ENCODE measurements at regions not wholly inside any gene's neighbourhood (a gene's known extent, or its start where the extent isn't known, plus 50 kb on each side); places are given as distances from the start of the nearest gene placed in this dataset.
"Not testable (repeated sequence)": the region's sequence is repeated elsewhere in the genome, so short reads cannot be mapped to it uniquely, and the experiment has no call there.

DNA sequence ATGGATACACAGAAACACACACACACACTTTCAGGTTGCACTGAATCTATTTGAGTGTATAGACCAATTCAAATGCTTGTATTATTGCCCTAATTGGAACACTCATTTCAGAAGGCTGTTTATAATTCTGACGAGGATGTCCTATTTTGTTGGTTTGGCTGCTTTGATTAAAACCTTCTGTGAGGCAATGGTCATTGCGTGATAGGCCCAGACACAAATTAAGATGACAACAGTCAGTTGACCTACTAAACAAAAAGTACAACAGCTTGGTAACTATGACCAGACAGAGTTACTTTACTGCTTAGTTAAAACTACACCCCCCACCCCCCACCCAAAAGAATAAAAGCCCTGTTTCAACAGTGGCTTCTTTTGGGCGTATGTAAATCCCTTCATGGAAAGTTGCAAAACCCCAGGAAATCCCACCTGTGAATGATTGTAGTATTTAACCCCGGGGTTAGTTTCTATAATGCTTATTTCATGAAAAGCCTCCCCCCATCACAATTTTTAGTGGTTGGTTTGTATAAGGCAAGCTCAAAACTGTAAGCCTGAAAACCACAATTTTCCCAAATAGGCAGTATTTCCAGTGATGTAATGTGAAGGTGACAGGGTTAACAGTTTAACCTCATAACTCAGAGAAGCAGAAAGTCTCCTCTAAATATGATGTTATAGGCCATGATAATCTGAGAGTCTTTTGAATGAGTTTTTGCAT lies 340.8 kb downstream of the FGF10 start:
- DNase-seq = no peak

DNA sequence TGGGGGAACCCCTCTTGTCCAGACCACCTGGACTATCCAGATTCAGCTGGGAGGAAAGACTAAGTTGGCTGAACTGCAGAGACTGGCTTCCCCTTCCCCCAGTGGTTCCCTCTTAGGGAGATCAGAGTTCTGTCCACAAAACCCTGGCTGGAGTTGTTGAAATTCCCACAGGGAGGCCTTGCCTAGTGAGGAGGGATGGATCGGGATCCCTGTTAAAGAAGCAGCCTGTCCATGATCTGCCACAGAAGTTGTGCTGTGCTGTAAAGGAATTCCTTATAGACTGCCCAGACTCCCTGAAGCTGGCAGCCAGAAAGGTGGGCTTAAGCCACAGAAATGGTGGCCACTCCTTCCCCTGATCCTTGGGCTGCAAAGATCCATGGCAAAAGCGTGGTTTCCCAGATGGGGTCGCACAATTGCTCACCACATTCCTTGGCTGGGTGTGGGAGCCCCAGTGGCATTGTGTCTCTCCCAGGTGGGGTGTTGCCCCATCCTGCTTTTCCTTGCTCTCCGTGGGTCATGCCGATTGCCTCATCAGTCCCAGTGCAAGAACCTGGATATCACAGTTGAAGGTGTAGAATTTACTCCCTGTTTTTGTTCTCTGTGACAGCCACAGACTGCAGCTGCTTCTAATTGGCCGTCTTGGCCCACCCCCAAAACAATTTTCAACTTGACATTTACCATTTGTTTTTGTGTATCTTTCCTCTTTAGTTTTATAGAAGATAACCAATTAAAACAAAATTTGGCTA lies 342.4 kb downstream of the FGF10 start:
- no peak for DNase-seq

DNA sequence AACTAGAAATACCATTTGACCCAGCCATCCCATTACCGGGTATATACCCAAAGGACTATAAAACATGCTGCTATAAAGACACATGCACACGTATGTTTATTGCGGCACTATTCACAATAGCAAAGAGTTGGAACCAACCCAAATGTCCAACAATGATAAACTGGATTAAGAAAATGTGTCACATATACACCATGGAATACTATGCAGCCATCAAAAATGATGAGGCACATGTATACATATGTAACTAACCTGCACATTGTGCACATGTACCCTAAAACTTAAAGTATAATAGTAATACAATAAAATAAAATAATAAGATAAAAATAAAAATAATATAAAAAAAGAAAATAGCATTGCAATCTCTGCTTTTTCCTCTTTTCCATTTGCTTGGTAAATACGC lies 344.7 kb downstream of the FGF10 start:
- not testable (repeated sequence) for DNase-seq

GRCh38 chr5:44028226-44028625 lies 361.0 kb downstream of the FGF10 start:
- no peak for DNase-seq

DNA sequence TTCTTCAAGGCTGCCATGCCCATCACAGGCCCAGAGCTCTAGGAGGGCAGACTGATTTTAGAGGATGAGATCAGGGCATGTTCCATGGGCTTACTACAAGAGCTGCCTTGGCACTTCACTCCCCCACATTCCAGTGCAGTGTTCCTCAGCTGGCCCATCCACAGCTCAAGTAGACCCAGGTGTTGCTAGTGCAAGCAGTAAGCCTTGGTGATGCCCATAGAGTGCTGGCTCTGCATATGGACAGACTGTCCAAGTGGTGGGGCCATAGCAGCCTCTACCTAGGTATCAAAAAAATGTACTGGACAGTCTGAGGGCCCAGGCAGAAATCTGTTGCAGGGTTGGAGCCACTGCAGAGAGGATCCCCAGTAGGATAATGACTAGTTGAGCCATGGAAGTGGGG lies 366.6 kb downstream of the FGF10 start:
- no peak for DNase-seq

DNA sequence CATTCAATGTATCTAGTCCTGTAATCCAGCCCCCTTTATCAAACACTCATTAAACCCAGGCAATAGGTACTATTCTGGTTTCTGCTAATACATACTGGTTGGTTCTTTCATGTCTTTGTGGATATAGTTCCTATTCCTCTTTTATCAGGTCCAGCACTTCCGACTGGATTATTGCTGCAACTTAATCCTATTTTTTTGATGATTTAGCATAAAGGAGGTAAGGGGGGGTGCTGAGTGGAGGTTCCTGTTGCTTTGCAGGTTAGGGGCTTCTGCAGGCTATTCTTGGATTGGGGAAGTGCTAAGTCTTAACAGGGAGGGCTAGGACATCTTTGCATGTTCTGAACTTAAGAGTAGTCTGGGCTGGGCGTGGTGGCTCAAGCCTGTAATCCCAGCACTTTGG lies 377.7 kb downstream of the FGF10 start:
- no peak for DNase-seq

DNA sequence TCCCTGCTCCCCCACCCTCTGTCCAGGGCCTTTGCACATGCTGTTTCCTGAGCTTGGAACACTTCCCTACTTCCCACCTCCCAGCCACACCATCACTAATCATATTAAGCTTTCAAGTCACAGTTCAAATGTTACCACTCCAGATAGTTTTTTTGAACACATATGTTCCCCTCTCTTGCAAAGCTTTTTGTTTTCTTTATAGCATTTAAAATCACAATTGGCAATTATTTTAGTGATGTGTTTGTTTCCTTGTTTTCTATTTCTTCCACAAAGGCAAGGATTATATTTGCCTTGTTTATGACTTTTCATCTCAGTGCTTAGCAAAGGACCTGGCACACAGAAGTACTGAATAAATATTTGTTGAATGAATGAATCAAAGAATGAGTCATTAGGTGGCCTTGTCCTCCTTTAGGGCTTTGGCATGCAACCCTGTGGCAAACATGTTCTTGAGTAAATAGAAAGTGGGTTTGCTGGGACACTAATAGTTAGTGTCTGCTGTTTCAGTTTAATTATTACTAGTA lies 386.8 kb downstream of the FGF10 start:
- DNase-seq = no peak

GRCh38 chr5:44001675-44002380 lies 387.4 kb downstream of the FGF10 start:
- no peak for DNase-seq

DNA sequence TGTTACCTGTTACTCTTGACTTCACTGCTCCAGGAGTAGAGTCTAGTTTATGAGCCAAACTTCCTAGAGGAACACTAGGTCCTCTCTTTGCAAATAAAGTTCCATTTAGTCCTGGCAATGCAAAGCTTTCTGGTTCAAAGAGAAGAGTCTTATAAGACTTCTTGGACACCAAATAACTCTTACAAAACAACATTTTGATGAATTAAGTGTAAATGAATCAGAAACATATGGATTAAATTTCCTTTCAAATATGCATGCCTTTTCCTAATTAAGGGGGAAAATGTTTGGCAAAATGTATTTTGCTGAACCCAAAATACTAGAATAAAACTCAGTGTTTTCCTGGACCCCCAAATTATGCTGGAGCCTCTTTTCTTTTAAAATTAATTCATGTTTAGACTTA lies 388.0 kb downstream of the FGF10 start:
- DNase-seq = no peak

DNA sequence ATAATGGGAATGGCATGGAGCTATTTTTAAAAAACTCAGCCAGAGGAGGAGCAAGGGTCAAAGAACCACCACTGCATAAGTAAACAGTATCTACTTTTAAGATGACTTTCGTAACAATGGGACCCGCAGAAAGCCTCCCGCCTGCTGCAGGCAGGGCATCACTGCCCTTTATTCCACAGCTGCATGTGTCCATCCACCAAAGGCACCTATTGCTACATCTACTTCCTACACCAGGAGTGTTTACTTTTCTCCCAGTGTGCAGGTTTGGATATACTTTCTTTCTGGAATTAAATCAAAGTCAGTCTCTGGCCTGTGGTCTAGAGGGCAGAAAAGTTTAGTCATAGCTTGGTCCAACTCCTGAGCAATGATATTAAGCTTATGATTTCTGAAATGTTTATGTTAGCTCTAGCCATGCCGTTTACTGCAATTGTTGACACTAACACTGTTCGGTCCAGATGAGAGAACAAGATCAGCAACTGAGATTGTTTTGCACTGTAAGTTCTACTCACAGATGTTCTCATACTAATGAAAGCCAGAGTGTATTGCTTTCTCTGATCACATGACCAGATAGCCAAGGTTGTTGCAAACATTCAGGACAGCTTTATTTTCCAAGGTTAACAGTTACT lies 391.5 kb downstream of the FGF10 start:
- no peak for DNase-seq

DNA sequence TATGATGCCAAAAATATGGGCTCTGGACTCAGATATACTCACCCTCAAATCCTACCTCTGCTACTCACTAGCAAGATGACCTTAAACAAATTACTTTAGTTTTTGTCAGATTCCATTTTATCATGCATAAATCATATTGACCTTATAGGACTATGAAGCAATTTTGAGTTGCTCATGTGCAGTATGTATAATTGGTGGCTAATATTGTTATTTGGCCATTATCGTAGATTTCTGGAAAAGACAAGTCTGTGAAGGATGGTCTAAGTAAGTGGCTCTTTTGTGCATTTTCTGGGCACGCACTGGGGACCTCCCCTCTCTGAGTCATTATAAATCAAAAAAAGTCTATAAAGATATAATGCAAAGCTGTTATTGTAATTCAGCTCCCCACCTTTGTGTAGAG lies 393.0 kb downstream of the FGF10 start:
- no peak for DNase-seq

- DNase-seq = no peak
Measured at GRCh38 chr5:43994352-43994708, 391.4 kb downstream of the NNT start.

DNA sequence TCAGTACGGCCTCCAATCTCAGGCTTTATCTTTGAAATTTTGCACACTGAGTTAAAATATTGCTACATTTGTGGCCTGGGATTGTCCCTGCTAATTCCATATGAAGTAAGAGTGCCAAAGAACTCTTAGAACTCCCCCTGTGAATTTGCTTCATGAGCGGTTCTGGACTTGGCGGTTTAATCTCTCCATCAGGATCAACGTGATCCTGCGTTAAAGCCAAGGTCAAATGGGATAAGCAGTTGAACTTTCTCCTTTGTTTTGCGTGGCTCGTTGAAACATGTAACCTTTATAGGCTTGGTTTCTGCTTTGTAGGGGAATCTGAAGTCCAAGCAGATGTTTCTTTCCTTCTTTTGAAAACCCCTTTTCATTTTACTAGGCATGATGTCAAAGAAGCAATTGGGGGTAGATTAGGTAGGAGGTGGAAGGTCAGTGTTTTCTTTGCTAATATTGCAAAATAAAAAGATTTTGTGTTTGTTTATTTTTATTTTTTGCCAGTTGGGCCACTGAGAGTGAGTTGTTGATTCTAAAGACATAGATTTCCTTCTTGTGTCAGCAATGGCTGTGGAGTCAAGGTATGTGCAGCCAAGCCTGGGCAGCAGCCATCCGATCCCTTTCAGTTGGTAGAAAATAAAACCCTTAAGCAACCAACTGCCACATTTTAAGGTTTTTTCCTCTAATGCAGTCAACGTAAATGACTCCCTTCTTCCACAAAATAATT lies 390.8 kb downstream of the NNT start:
- no peak for DNase-seq

GRCh38 chr5:43985411-43985810 lies 382.4 kb downstream of the NNT start:
- no peak for DNase-seq

GRCh38 chr5:43981556-43981955 lies 378.6 kb downstream of the NNT start:
- DNase-seq = no peak

DNA sequence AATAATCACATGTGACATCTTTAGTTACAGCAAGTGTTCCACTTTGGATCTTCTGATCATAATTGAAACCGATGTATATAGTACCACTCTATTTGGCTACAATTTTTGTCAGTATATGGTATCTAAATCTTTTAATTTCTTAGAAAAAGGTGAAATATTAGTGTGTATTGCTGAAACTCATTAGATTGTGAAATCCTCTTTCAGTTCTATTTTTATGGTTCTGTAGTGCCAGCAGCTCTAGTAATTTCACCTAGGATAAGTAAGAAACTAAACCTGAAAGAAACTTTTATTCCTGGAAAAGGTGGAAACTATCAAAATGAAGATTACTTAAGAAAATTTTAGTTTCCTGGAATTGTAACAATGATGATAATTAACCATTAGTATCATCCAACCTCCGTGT lies 370.9 kb downstream of the NNT start:
- no peak for DNase-seq

GRCh38 chr5:43973318-43973717 lies 370.3 kb downstream of the NNT start:
- DNase-seq = no peak

DNA sequence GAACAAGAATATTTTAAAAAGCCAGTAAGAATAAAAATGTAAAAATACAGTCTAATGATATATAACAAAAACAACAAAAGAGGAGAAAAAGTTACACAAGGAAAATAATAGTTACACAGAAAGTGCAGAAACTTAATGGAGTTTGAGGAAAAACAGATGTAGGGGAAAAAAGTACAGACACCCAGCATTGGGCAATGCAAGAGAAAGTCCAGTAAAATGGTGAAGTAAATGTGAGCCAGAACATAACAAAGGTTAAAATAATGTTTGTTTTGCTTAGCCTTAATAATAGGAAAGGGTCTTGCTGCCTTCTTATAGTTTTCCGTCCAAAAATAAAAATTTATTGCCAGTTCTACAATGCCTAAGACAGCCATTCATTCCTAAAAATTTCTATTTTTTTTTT lies 364.2 kb downstream of the NNT start:
- DNase-seq = no peak

GRCh38 chr5:43959144-43959543 lies 356.2 kb downstream of the NNT start:
- DNase-seq = no peak

DNA sequence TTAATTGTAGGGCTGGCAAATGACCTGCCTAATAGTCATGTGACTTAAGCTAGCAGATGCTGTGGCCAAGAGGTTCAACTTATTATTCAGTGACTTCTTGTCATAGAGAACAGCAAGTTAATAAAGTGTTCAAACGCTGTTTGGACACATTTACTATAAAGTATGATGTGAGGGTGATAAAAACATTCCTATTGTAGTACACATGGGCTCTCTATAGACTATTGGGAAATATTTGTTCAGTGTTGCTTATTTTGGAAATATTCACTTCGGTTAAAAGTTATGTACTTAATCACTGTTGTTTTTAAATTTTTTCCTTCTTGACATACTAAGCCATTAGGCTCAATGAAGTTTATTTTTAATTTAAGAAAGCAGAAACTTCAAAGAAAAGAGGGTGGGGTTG lies 345.0 kb downstream of the NNT start:
- DNase-seq = no peak

GRCh38 chr5:43941806-43942205 lies 338.8 kb downstream of the NNT start:
- no peak for DNase-seq

- no peak for DNase-seq
Measured at GRCh38 chr5:43940562-43940961, 337.6 kb downstream of the NNT start.

DNA sequence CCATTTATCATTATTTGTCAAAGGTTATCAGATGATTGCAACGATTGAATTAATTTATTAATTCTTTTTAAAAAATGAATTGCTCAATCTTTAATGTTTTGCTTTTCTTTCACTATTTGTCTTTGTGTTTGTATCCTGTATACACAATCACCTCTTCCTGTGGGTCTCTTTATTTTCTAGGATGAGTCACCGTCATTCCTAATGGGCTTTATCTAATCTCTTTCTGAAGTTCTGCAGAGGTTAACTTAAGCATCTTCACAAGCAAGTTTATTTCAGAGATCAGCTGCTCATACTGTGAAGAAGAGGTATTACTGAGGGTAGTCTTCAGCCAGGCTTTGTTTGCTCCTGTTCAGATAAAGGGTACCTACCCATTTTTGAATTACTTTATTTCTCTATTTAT lies 323.9 kb downstream of the NNT start:
- no peak for DNase-seq
